Smooth muscle cell (in vitro differentiated cells): ENCODE measurements at regions not wholly inside any gene's neighbourhood (a gene's known extent, or its start where the extent isn't known, plus 50 kb on each side); places are given as distances from the start of the nearest gene placed in this dataset.

Source experiments
- DNase-seq: peaks from one replicate; lab custom pipeline; 2025; ENCODE audit not compliant: unreplicated experiment; lab: John Stamatoyannopoulos, UW
- H2AFZ ChIP-seq: fragments of 200-600 bp; sonication (generic); 2 replicates; pipeline ENCODE4 v1.6.0; 2016; ENCODE audit warnings: antibody characterized with exemption, low read depth, mild to moderate bottlenecking
- H3F3A ChIP-seq: fragments of 200-600 bp; sonication (generic); 2 replicates; pipeline ENCODE4 v1.6.0; 2017; ENCODE audit warnings: antibody characterized with exemption, low read depth
- H3K27ac ChIP-seq: fragments of 200-600 bp; sonication (generic); 2 replicates; pipeline ENCODE4 v1.5.1; 2016; ENCODE audit warnings: low read depth, mild to moderate bottlenecking
- H3K27me3 ChIP-seq: fragments of 200-600 bp; sonication (generic); 2 replicates; pipeline ENCODE4 v1.6.1; 2016; ENCODE audit warnings: low read depth, mild to moderate bottlenecking
- H3K36me3 ChIP-seq: fragments of 200-600 bp; sonication (generic); 2 replicates; pipeline ENCODE4 v1.5.1; 2016; ENCODE audit warnings: low read depth
- H3K4me1 ChIP-seq: fragments of 200-600 bp; sonication (generic); 2 replicates; pipeline ENCODE4 v1.5.1; 2016; ENCODE audit warnings: low read depth
- H3K4me2 ChIP-seq: fragments of 200-600 bp; sonication (generic); 2 replicates; pipeline ENCODE4 v1.6.0; 2016; ENCODE audit warnings: mild to moderate bottlenecking
- H3K4me3 ChIP-seq: fragments of 200-600 bp; sonication (generic); 2 replicates; pipeline ENCODE4 v1.5.1; 2016; ENCODE audit warnings: mild to moderate bottlenecking
- H3K79me2 ChIP-seq: fragments of 200-600 bp; sonication (generic); 2 replicates; pipeline ENCODE4 v1.6.0; 2016; ENCODE audit warnings: low read depth, mild to moderate bottlenecking
- H3K9ac ChIP-seq: fragments of 200-600 bp; sonication (generic); 2 replicates; pipeline ENCODE4 v1.6.0; 2016; ENCODE audit warnings: low read depth
- H3K9me3 ChIP-seq: fragments of 200-600 bp; sonication (generic); replicated peaks from 2 replicates; pipeline ENCODE4 v1.5.1; 2016; ENCODE audit warnings: low read depth
- H4K20me1 ChIP-seq: fragments of 200-600 bp; sonication (generic); 2 replicates; pipeline ENCODE4 v1.6.0; 2016; ENCODE audit warnings: low read depth
- CTCF ChIP-seq: fragments of 200-600 bp; sonication (generic); IDR thresholded peaks from 2 replicates; pipeline ENCODE4 v1.5.1; 2017; ENCODE audit warnings: borderline replicate concordance, mild to moderate bottlenecking, antibody characterized with exemption; ENCODE audit not compliant: insufficient read depth, poor library complexity, severe bottlenecking
- WGBS: methylation state at CpG from one replicate; pipeline ENCODE4 v1.1.7; 2016; ENCODE audit warnings: low lambda C conversion rate; 5-methylcytosine and 5-hydroxymethylcytosine counted together

- no peaks in the 10 kb centered on the region for H3K4me1 ChIP-seq
- no peak overlapping the region for H2AFZ ChIP-seq
- no peaks in the 10 kb centered on the region for H4K20me1 ChIP-seq
- TF ChIP-seq CTCF: no peak
- H3F3A ChIP-seq: peaks cover 5% of the 10 kb centered on the region
- no peak overlapping the region for H3K4me2 ChIP-seq
- H3K4me3 ChIP-seq: no peak overlapping the region
- WGBS: 81% methylated on average over 8 of the region's 8 CpGs
- H3K27me3 ChIP-seq: no peaks in the 10 kb centered on the region
- H3K9me3 ChIP-seq: no peaks in the 10 kb centered on the region
- H3K36me3 ChIP-seq: no peaks in the 10 kb centered on the region
- DNase-seq: no peak
- H3K9ac ChIP-seq: no peak overlapping the region
- H3K27ac ChIP-seq: no peak overlapping the region
- no peaks in the 10 kb centered on the region for H3K79me2 ChIP-seq
Measured at GRCh38 chr2:171235262-171235881, 74.7 kb upstream of the TLK1 start.

- H3F3A ChIP-seq: peaks cover 5% of the 10 kb centered on the region
- 57% methylated on average over 3 of the region's 3 CpGs for WGBS
Measured at GRCh38 chr2:171230176-171230575, 69.5 kb upstream of the TLK1 start.

DNA sequence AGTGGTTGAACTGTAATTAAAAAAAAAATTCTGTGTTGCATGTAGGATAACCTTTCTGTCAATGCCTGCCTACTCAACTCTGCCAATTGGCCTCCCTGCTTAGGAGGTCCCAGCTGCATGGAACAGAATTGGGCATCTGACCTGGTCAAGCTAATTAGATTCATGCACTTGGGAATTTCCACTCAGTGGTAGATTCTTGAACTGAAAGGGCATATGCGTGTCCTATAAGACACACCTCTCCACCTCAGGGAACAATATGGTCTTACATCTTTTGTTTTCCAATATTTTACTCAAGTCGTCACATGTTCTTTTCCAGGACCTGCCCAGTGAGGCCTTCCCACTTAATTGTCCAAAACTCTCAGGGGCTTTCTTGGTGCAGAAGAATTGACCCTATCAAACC lies 68.1 kb upstream of the TLK1 start:
- 98% methylated on average over 2 of the region's 2 CpGs for WGBS
- Histone ChIP-seq H3K27ac (no peak overlapping the region), H3K9me3 (no peaks in the 10 kb centered on the region), H3K4me1 (no peaks in the 10 kb centered on the region), H2AFZ (no peak overlapping the region), H3F3A (peaks cover 5% of the 10 kb centered on the region), H3K79me2 (no peaks in the 10 kb centered on the region), H3K4me3 (no peak overlapping the region), H3K4me2 (no peak overlapping the region), H3K27me3 (no peaks in the 10 kb centered on the region), H3K36me3 (no peaks in the 10 kb centered on the region), H3K9ac (no peak overlapping the region), H4K20me1 (no peaks in the 10 kb centered on the region)
- no peak for TF ChIP-seq CTCF
- no peak for DNase-seq

More at GRCh38 chr2:171230176-171230575, 69.5 kb upstream of the TLK1 start:
- Histone ChIP-seq H3K79me2 (no peaks in the 10 kb centered on the region), H3K9me3 (no peaks in the 10 kb centered on the region), H3K36me3 (no peaks in the 10 kb centered on the region), H3K9ac (no peak overlapping the region), H3K27me3 (no peaks in the 10 kb centered on the region), H2AFZ (no peak overlapping the region), H3K4me2 (no peak overlapping the region), H3K4me1 (no peaks in the 10 kb centered on the region), H3K27ac (no peak overlapping the region), H3K4me3 (no peak overlapping the region), H4K20me1 (no peaks in the 10 kb centered on the region)
- TF ChIP-seq CTCF: no peak
- DNase-seq: no peak
